ENCODE measurements at regions not wholly inside any gene's neighbourhood (a gene's known extent, or its start where the extent isn't known, plus 50 kb on each side); places are given as distances from the start of the nearest gene placed in this dataset.
"Not testable (repeated sequence)": the region's sequence is repeated elsewhere in the genome, so short reads cannot be mapped to it uniquely, and the experiment has no call there.

DNA sequence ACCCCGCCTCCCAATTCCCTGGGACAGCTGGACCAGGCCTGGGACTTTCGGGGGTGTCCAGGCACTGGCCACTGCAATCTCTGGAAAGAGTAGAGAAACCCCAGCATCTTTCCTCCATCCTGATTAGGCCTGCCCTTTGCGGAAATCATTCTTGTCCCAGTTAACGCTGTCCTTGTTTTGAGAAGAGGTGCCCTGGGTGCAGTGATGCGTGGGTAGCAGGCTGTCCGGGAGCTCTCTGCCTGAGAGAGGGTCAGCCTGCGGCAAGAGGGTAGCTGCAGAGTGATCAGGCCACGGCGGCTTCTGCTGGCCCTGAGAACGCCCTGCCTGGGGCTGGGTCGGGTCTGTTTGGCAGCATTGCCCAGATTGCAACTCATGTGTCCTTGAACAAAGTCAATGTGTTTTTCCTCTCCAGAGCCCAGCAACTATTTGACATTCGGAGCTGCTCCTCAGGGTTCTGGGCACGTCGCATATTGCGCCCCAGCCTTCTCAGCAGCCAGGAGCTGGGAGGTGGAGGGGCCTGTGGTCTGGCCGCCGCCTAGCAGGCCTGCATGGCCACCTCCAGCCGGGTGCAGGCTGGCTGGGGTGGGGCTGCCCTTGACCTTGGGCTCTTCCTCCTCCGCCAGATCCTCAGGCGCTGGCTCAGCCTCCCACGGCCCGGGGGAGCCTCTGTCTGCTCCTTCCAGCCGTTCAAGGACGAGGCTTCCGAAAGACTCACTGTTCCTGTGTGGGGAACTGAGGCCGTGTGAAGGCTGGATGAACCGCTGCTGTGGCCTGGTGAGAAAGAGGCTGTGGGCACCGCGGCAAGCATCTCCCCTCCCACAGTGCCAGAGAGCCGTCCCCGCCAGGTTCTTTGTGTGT, 150.1 kb upstream of the ZNF469 start:
- not testable (repeated sequence) for DNase-seq

- DNase-seq, result not testable (repeated sequence)
These were observed 148.9 kb upstream of the ZNF469 start for GRCh38 chr16:88233621-88234420.

DNA sequence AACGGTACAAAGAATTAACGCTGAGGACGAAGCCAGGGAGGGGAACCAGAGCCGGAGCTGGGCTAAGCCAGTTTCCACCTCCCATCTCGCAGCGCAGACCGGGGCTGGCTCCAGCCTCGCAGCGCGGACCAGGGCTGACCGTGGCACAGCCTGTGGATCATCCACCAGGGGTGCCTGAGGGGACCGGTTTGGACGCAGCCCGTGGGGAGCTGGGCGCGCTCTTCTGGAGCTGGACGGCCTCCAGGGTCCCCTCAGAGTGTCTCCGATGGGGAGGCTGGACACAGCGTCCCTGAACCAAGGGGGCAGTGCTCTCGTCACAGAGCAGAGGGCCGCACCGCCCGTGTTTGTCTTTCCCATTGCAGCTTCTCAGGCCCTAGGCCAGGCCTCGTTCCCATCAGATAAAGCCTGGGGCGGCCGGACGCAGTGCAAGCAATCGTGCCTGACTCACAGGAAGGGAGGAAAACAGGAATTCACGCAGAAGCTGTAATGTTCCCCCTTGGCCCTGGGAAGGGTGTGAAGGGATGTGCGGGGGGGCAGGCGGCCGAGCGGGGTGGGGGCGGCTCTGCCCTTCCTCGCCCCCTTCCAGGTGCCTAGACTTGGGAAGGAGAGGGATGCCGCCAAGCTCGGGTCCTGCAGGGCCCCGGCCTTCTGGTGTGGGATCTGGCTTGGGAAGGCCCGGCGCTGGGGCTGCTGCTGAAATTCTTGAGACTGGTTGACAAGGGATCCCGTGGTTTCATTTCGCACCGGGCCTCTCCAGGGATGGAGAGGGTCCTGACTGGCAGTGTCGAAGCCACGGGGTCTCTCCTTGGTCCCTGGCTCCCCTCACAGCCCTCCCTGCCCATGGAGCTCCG, 148.1 kb upstream of the ZNF469 start:
- peak in 1 of 2 experiments; percentile 5 for DNase-seq

- peak in 1 of 2 experiments; percentile 3 for DNase-seq
These were observed 147.1 kb upstream of the ZNF469 start for GRCh38 chr16:88235691-88236090.

- not testable (repeated sequence) for DNase-seq
These were observed 146.5 kb upstream of the ZNF469 start for GRCh38 chr16:88236229-88236628.

DNA sequence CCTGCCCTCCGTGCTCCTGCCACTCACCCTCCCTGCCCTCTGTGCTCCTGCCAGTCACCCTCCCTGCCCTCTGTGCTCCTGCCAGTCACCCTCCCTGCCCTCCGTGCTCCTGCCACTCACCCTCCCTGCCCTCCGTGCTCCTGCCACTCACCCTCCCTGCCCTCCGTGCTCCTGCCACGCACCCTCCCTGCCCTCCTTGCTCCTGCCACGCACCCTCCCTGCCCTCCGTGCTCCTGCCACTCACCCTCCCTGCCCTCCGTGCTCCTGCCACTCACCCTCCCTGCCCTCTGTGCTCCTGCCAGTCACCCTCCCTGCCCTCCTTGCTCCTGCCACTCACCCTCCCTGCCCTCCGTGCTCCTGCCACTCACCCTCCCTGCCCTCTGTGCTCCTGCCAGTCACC, 145.4 kb upstream of the ZNF469 start:
- not testable (repeated sequence) for DNase-seq

DNA sequence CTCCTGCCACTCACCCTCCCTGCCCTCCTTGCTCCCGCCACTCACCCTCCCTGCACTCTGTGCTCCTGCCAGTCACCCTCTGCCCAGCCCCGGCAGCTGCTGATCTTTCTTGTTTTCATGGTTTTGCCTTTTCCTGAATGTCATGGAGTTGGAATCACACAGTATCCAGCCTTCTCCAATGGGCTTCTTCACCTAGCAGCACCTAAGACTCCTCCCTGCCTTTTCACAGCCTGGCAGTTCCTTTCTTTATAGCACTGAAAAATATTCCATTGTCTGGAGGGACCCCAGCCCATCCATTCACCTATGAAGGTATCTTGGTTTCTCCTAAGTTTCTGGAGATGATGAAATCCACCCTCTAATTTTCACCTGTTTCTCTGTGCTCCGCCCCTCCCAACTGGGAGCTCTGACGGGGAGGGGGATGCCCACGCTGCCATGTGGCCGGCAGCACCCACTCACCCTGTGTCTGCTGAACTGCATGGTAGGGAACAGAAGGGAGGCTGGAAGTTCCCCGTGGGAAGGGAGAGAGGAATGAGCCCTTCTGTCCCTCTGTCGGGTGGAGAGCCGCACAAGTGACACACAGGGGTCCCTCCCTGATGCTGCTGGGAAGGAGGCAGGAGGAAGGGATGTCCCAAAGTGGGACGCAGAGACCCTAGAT, 144.9 kb upstream of the ZNF469 start:
- DNase-seq, result not testable (repeated sequence)

DNA sequence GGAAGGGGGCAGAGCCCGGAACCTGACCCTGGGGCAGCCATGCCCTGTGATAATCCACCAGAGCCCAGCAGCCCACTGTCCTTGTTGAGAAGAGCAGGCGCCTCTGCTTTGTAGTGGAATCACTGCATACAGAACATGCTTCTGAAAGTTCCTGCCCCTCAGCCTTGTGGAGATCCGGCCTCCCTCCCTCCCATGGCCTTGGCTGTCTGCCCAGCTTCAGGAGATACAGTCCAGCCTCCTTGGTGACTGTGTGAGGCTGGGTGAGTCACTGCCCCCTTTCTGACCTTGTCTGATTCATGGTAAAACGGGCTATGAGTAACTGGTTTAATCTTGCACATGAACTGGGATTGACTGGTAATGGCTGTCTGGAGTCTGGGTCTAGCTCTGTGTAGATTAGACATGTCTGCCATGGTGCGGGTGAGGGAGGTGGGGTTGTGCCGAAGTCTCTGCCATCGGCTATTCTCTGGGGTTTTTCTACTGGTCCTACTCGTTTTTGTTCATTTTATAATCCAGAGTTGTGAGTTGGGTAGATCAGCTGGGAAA, 144.0 kb upstream of the ZNF469 start:
- peak; percentile 75 to 92 for DNase-seq

GRCh38 chr16:88240118-88240517, 142.6 kb upstream of the ZNF469 start:
- peak in 1 of 2 experiments; percentile 4 for DNase-seq

DNA sequence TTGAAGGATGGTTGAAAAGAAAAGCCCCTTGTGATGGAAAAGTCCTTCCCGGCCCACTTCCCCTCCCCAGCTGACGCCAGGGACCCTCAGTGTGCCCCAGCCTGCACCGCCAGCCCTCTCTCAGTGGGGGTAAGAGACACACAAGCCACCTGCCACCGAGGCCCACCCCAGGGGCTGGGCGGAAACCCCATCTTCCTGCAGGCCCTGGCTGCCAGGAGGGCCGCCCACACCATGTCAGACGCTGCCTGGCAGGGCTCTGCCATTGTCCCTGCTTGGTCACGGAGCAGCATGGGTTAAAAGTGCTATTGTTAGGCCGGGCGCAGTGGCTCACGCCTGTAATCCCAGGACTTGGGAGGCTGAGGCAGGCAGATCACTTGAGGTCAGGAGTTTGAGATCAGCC, 142.0 kb upstream of the ZNF469 start:
- not testable (repeated sequence) for DNase-seq

GRCh38 chr16:88241404-88242311, 141.1 kb upstream of the ZNF469 start:
- not testable (repeated sequence) for DNase-seq

DNA sequence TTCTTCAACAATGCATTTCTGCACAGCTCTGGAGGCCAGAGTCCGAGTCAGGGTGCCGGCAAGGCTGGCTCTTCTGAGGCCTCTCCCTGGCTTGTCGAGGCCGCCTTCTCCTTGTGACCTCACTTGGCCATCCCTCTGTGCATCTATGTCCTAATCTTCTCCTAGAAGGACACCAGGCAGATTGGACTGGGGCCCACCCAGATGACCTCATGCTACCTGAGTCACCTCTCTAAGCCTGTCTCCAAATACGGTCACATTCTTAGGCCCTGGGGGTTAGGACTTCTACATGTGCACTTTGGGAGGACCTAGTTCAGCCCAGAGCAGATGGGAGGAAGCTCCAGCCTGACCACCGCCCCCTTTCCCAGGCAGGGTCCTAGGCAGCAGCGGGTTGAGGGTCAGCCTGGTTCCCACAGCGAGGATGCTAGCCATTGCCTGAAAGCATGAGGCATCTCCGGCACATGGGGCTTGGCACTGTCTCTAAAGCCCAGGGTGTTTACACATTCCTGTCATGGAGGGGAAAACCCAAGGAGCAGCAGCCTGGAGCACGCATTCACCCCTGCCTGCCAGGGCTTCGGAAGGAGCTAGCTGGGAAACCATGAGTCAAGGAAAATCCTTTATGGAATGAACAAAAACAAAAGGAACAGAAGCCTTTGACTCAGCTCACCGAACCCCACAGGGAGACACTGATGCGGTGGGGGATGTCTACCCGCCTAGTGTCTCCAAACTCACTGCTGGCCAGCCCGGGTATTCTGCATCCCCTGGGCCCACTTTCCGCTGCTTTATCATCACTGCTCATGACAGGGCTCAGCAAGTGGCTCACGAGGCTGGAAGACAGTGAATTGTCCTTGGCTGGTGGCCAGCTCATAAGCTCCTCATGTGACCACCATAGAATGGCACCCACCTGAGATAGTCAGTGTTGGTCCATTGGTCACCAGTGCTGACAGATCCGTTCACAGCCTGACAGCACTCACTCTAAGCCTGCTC, 140.2 kb upstream of the ZNF469 start:
- peak in 1 of 2 experiments; percentile 45 for DNase-seq

DNA sequence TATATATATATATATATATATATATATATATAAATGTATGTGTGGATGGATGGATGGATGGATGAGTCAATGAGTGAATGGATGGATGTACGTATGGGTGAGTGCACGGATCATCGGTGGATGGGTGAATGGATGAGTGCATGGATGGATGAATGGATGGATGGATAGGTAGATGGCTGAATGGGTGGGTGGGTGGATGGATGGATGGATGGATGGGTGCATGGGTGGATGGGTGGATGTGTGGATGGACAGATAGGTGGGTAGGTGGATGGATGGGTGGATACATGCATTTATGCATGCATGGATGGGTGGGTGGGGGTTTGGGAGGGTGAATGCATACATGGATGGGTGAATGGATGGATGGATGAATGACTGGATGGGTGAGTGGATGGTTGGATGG, 138.8 kb upstream of the ZNF469 start:
- DNase-seq, result not testable (repeated sequence)

DNA sequence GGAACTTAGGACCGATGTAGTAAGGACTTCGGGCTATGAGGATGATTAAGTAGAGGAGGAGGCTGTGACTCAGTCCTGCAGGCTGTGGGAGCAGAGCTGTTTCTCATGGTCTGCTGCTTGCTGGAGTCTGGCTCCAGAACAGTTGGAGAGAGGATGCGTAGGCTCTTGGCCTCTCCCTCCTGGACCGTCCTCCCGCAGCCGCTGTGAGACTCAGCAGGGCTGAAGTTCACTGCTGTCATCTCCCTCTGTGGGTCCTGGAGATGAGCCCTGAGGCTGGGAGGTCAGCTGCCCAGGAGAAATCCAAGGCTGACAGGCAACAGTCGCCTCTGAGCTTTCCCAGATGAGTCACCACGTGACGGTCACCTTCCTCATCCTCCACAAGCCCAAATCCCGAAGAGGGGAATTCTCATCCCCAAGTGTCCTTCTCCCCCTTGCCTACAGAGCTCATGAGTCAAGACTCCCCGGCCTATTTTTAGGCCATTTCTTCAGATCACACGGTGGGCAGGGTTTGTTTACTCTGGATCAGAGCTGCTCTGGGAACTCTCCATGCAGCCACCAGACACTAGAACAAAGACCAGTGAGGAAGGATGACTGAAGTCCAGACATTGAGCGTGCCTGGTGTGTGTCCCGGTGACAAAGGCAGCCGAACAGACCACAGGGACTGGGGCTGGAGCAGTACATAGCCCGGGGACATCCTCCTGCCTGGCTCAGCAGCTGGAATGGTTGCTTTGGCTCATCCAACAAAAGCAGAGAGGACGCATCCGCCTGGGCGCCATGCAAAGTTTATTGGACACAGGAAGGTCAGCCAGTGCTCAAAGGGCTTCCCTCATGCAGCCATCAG, 137.3 kb upstream of the ZNF469 start:
- DNase-seq, result peak in 1 of 2 experiments; percentile 60

- not testable (repeated sequence) for DNase-seq
These were observed 135.7 kb upstream of the ZNF469 start for GRCh38 chr16:88246955-88247582.

DNA sequence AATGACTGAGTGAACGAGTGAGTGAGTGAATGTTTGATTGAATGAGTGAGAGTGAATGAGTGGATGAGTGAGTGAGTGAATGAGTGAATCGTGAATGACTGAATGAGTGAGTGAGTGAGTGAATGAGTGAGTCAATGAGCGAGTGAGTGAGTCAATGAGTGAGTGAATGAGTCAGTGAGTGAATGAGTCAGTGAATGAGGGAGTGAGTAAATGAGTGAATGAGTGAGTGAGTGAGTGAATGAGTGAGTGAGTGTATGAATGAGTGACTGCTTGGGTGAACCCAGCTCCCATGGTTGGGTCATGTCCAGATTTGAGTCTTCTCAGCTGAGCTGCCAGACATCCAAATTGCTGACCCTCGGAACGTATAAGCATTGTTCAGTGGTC, 135.2 kb upstream of the ZNF469 start:
- DNase-seq, result not testable (repeated sequence)

DNA sequence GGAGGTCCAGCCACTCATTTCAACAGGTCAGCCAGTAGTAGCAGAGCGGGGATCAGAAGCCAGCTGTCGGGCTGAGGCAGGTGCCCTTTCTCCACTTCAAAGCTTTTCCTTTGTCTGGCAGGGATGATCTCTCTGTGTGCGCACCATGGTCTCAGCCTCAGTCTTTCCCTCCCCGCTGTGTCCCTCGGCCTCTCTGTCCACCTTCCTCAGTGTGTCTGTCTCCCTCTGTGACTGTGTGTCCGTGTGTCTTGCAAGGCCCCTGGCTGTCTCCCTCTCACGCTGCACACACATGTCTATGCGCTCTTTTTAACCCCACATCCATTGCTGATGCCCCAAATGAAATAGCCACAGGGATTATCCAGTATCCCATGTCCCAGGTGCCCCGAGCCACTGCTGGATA, 134.0 kb upstream of the ZNF469 start:
- not testable (repeated sequence) for DNase-seq

- not testable (repeated sequence) for DNase-seq
These were observed 132.4 kb upstream of the ZNF469 start for GRCh38 chr16:88250381-88250780.
